ENCODE measurements at regions not wholly inside any gene's neighbourhood (a gene's known extent, or its start where the extent isn't known, plus 50 kb on each side); places are given as distances from the start of the nearest gene placed in this dataset.

GRCh38 chr13:112244495-112245177 is 131.5 kb upstream of the SPACA7 start:
- DNase-seq (ENCODE audit: low spot score), result no peak
- no peak overlapping the region for H3K27ac Mint-ChIP-seq
- no peak for ATAC-seq
- no peaks in the 10 kb centered on the region; the same call in 1 of the 2 replicates for H3K9me2 ChIP-seq (ENCODE audit: insufficient read depth)
- no peak overlapping the region for H3K4me2 ChIP-seq
- H3K4me1 ChIP-seq (ENCODE audit: insufficient read depth), result peaks cover 8% of the 10 kb centered on the region; the same call in 1 of the 2 replicates
- no peaks in the 10 kb centered on the region for H4K20me1 ChIP-seq (replicated peaks; ENCODE audit: insufficient read depth)
- no peaks in the 10 kb centered on the region for H3F3A ChIP-seq (replicated peaks; ENCODE audit: low read depth)
- no peaks in the 10 kb centered on the region for H3K79me2 ChIP-seq (replicated peaks; ENCODE audit: insufficient read depth)
- H3K4me1 Mint-ChIP-seq, result peaks cover 15% of the 10 kb centered on the region
- 0 out of 3 replicates have a peak, but pooled peaks cover 1% of the 10 kb centered on the region for H3K36me3 Mint-ChIP-seq (ENCODE audit: low read depth)
- TF ChIP-seq REST (IDR thresholded peaks at IDR 0.05; ENCODE audit: unreplicated experiment) (no peak), EZH2 (IDR thresholded peaks at IDR 0.05; ENCODE audit: low read depth, unreplicated experiment) (no peak), ZNF462 (CRISPR knock-in tag; IDR thresholded peaks at IDR 0.05) (no peak), ETS1 (IDR thresholded peaks at IDR 0.05) (no peak), CREB1 (CRISPR knock-in tag; IDR thresholded peaks at IDR 0.05; ENCODE audit: low read depth) (no peak), EZH2phosphoT487 (IDR thresholded peaks at IDR 0.05; ENCODE audit: unreplicated experiment) (no peak), CTCF (conservative IDR thresholded peaks at IDR 0.05; ENCODE audit: low read depth in 2 of 2) (no peak), ZNF114 (CRISPR knock-in tag; IDR thresholded peaks at IDR 0.05) (no peak), STAT1 (IDR thresholded peaks at IDR 0.05; ENCODE audit: unreplicated experiment) (no peak), ZNF331 (CRISPR knock-in tag; IDR thresholded peaks at IDR 0.05; ENCODE audit: low read depth) (no peak), JUNB (IDR thresholded peaks at IDR 0.05; ENCODE audit: unreplicated experiment) (no peak), POLR2AphosphoS5 (IDR thresholded peaks at IDR 0.05; ENCODE audit: low read depth) (no peak)
- no peak overlapping the region for H3K27ac ChIP-seq (ENCODE audit: low read depth)
- no peak overlapping the region for H3K4me3 Mint-ChIP-seq
- H3K36me3 ChIP-seq (ENCODE audit: insufficient read depth), result no peaks in the 10 kb centered on the region
- peaks cover 6% of the 10 kb centered on the region for H3K27me3 Mint-ChIP-seq (ENCODE audit: insufficient read depth, low read depth, poor library complexity)
- H3K4me3 ChIP-seq, result no peak overlapping the region
- H2AFZ ChIP-seq, result no peak overlapping the region
- peaks cover 2% of the 10 kb centered on the region; the same call in 2 of the 3 replicates for H3K9me3 Mint-ChIP-seq
- H3K27me3 ChIP-seq (ENCODE audit: insufficient read depth), result no peaks in the 10 kb centered on the region

Measured in GM23338 (cell line).